ENCODE measurements at regions not wholly inside any gene's neighbourhood (a gene's known extent, or its start where the extent isn't known, plus 50 kb on each side); places are given as distances from the start of the nearest gene placed in this dataset.

DNA sequence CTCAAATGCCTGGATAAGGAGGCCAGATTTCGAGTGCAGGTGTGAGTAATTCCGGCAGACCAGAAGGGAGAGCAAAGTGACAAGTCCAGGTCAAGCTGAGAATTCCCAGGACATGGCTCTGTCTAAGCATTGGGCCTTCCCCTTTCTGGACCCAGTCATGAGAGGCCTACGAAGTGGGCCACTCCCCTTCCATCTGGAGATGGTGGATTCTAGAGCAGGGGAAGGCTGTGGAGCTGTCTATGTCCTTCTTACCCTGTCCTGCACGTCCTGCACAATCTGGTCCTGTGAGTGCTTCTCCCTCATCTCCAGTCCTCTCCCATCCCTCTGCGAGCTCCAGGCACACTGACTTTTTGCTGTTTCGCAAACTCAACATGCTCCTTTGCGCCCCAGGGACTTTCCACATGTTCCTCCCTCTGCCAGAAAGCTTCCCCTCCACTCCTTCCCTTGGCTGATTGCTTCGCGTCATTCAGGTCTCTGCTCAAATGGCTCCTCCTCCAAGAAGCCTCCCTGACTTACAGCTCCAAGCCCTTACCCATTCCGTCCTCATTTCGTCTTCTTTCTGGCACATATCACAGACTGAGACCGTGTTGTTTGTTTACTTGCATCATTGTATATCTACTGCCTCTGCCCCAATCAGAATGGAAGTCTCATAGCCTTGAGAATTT lies 193.2 kb downstream of the URI1 start:
- POLR2A ChIA-PET = no interaction called here
- no peak for DNase-seq (ENCODE audit: extremely low spot score)
- CTCF ChIA-PET = no interaction called here
- TF ChIP-seq, protein P1, sequence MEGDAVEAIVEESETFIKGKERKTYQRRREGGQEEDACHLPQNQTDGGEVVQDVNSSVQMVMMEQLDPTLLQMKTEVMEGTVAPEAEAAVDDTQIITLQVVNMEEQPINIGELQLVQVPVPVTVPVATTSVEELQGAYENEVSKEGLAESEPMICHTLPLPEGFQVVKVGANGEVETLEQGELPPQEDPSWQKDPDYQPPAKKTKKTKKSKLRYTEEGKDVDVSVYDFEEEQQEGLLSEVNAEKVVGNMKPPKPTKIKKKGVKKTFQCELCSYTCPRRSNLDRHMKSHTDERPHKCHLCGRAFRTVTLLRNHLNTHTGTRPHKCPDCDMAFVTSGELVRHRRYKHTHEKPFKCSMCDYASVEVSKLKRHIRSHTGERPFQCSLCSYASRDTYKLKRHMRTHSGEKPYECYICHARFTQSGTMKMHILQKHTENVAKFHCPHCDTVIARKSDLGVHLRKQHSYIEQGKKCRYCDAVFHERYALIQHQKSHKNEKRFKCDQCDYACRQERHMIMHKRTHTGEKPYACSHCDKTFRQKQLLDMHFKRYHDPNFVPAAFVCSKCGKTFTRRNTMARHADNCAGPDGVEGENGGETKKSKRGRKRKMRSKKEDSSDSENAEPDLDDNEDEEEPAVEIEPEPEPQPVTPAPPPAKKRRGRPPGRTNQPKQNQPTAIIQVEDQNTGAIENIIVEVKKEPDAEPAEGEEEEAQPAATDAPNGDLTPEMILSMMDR (IDR thresholded peaks at IDR 0.05; ENCODE audit: control extremely low read depth, extremely low read depth, low read depth, missing control alignments) = no peak

DNA sequence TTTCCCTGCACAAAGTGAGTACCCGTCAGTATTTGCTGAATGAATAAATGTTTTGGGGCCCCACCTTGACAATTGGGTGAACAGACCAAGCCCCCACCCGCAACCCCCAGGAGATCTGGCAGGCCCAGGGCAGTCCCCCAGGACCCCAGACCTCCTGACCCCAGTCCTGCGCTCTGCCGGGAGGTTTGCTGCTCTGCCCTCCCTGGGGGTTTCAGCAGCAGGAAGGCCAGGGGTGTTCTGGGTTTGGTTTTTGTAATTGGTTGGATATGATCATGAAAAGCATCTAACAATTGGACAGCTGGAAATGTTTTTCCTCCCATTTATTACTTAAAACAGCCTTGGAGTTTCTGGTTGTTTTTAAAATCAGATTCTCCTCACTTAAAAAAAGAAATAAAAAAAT lies 193.8 kb downstream of the URI1 start:
- ChIA-PET CTCF (no interaction called here), POLR2A (no interaction called here)
- TF ChIP-seq, protein P1 (IDR thresholded peaks at IDR 0.05; ENCODE audit: control extremely low read depth, extremely low read depth, low read depth, missing control alignments) = no peak
- DNase-seq (ENCODE audit: extremely low spot score) = no peak

DNA sequence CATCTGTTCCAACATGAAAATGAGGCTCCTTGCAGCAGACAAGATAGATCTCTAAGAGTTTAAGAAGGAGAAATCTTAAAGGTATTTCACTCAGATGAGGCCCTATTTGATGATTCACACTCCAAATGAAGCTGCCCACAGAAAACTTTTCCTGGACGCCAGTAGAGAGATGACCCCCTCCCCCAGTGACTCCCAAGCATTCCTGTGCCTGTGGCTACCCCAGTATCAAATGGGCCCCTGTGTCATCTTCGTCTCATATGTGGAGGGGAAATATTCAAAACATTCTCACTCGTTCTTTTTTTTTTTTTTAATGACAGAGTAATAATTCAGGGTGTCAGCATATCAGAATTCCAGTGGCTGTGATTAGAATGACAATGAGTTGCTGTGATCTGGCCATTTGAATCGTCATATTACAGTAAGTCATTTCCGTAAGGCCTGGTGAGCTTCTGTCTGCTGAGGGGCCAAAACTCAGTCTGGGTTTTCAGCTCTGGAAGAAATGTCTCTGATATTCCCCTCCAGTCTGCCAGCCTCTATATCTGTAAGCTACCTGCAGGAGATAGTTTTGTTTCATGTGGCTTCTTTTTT lies 194.7 kb downstream of the URI1 start:
- TF ChIP-seq, protein P1 (IDR thresholded peaks at IDR 0.05; ENCODE audit: control extremely low read depth, extremely low read depth, low read depth, missing control alignments) = no peak
- POLR2A ChIA-PET = no interaction called here
- CTCF ChIA-PET = no interaction called here

DNA sequence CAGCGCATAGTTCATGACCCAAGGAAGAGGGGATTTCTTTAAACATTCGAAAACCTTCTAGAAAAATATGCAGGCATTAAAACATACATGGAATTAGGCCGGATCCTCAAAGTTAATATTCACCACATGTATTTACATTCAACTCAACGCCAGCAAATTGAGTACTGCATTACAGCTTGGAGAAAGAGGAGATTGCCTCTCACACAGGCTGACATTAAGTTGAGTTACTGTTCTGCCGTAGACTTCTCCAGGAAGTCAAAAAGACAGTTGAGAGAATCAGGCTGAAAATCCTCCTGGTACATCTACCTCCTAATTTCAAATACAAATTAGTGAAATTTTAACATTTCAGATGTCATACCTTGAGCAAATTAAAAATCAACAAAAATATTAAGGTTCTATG lies 195.7 kb downstream of the URI1 start:
- CTCF ChIA-PET = no interaction called here
- TF ChIP-seq, protein P1 (IDR thresholded peaks at IDR 0.05; ENCODE audit: control extremely low read depth, extremely low read depth, low read depth, missing control alignments) = no peak
- POLR2A ChIA-PET = no interaction called here
- no peak for DNase-seq (ENCODE audit: extremely low spot score)

More for the DNA sequence above, 194.7 kb downstream of the URI1 start:
- DNase-seq (ENCODE audit: extremely low spot score) = no peak

DNA sequence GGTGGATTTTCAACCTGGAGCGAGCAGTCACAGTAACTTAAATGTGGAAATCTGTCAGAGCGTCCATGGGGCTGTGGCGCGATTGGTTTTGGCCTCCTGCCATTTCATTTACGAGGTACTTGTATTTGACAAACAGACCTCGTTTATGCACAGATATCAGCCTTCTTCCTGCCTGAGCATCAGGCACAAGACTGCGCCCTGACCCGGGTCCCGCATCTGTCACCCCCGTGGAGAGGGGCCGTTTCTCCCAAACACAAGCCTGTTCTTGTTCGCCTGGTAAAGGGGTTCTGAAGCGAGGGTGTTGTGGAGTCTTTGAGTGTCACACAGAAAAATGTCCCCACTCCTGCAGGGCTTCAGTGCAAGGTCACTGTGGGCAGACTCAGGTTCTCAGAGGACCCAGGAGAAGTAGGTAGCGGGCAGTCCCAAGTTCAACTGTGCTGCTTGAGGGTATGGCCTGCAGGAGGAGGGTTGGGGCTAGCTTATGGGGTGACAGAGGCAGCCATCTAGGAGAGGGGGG lies 202.3 kb downstream of the URI1 start:
- DNase-seq (ENCODE audit: extremely low spot score) = no peak
- ChIA-PET CTCF (interaction anchor here (0.9 kb wide), 1 partner anchor 9 kb away, joined by 3 read pairs; no protein-coding TSS in a partner anchor), POLR2A (no interaction called here)
- TF ChIP-seq, protein P1 (IDR thresholded peaks at IDR 0.05; ENCODE audit: control extremely low read depth, extremely low read depth, low read depth, missing control alignments) = no peak

DNA sequence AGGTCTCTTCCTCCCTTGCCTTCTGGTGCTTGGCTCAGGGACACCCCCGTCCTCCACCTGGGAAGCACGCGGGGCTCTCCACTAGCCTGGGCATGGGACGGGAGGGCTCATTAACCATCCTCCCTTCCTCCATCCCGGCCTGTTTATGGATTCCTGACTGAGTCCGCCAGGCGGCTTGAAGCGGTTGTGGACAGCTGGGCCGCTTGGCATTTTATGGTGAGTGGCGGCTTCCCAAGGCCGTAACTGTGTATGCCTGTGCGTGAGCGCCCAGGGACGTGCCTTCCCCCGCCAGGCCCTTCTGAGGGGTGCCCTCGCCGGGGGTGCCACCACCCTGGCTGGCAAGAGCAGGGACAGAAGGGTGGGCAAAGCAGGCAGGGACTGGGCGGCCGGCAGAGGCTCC lies 202.8 kb downstream of the URI1 start:
- TF ChIP-seq, protein P1 (IDR thresholded peaks at IDR 0.05; ENCODE audit: control extremely low read depth, extremely low read depth, low read depth, missing control alignments) = no peak
- ChIA-PET POLR2A (no interaction called here), CTCF (no interaction called here)
- no peak for DNase-seq (ENCODE audit: extremely low spot score)

Measured in GM10248 (cell line).